ENCODE measurements at regions not wholly inside any gene's neighbourhood (a gene's known extent, or its start where the extent isn't known, plus 50 kb on each side); places are given as distances from the start of the nearest gene placed in this dataset.
"Not testable (repeated sequence)": the region's sequence is repeated elsewhere in the genome, so short reads cannot be mapped to it uniquely, and the experiment has no call there.

GRCh38 chr7:65100499-65100898, 94.0 kb upstream of the ERV3-1 start:
- not testable (repeated sequence) for TF ChIP-seq CTCF (IDR thresholded peaks at IDR 0.05; ENCODE audit: poor library complexity, severe bottlenecking); EZH2 (IDR thresholded peaks at IDR 0.05; ENCODE audit: borderline replicate concordance, insufficient read depth, low read length, poor library complexity, severe bottlenecking)
